Pancreas (tissue), 10 donors: ENCODE measurements at regions not wholly inside any gene's neighbourhood (a gene's known extent, or its start where the extent isn't known, plus 50 kb on each side); places are given as distances from the start of the nearest gene placed in this dataset.

Experiments used
- ATAC-seq, 4 donors: fragments of 200-7000 bp; cut with Tn5 transposase; one replicate each; pipeline versions ENCODE4 v1.8.0 to v1.9.1; 2020; ENCODE audit warnings: mild to moderate bottlenecking in 4 of 4, moderate library complexity in 4 of 4
- DNase-seq, 6 donors: peaks; one replicate each; pipeline ENCODE4 v3.0.0-alpha.2; 2020
- FAIRE-seq: peaks from 2 replicates; lab custom pipeline; 2012; peaks lifted over from hg19 to GRCh38; lab: Jason Lieb, UNC
- H3K27ac ChIP-seq, 4 donors: fragments of 200-600 bp; sonication (generic); 1 replicate in 3 of 4; 2 replicates in 1 of 4; pipeline versions ENCODE4 v1.5.0 to v1.8.0; 2020
- H3K27me3 ChIP-seq, 4 donors: fragments of 200-600 bp; one replicate each; pipeline ENCODE4 v1.8.0; 2021
- H3K36me3 ChIP-seq, 3 donors: fragments of 200-600 bp; sonication (generic) in 1 of 3; one replicate each; pipeline versions ENCODE4 v1.5.0 to v1.8.0; 2020 to 2021
- H3K4me1 ChIP-seq, 3 donors: fragments of 200-600 bp; one replicate each; pipeline ENCODE4 v1.8.0; 2021
- H3K4me3 ChIP-seq, 4 donors: fragments of 200-600 bp; sonication (generic) in 2 of 4; one replicate each; pipeline versions ENCODE4 v1.5.0 to v1.8.0; 2020 to 2021
- H3K9me3 ChIP-seq, 4 donors: fragments of 200-600 bp; one replicate each; pipeline ENCODE4 v1.8.0; 2021
- WGBS, 2 donors: extraction: QIAGEN DNeasy Blood & Tissue Kit; methylation state at CpG; one replicate each; pipeline ENCODE4 v1.1.7; 2013; 5-methylcytosine and 5-hydroxymethylcytosine counted together
- intact Hi-C, 3 donors: fragments of 100-400 bp; cut with DNase I; formaldehyde crosslinking; loops; one replicate each; pipeline versions ENCODE4 v1.11.1 to v1.14.2; 2022
- TF ChIP-seq, protein P1 (sequence below), 4 donors: fragments of 200-600 bp; sonication (generic) in 3 of 4; IDR thresholded peaks; one replicate each; pipeline versions ENCODE4 v1.5.0 to v1.8.0; 2021; ENCODE audit warnings: antibody characterized with exemption in 4 of 4
- donor health status: healthy with polysubstance abuse.
- donor health status: DM: no; HTN: no; CAD: no; lungs with moderate emphysema.
- donor health status: DM: no; HTN: no; CAD: no.
- donor health status: control.
- donor health status: control.
- donor health status: Bipolar disorder and iron deficiency.
- donor health status: DM: yes; HTN: yes; CAD: no.
- donor health status: DM: no; HTN: no; CAD: no.
- donor health status: DM: no; HTN: no; CAD: no.
- donor health status: DM: yes; HTN: yes; CAD: no.

DNA sequence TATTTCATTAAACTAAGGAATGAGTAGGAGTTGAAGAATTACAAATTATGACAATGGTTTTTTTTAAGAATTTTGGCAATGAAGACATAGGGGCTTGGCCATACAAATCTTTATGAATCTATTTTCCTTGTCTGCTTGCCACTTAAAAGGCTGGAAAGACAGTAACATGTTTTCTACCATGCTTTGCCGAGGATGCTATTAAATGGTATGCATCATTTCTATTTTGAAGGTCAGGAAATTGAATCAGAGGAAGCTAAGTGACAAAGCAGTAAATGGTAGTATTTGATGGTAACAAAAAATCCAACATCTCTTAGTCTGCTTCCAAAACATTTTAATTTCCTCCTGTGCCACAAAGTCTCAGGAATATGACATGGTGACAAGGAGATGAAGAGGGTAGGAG, 287.2 kb downstream of the RFPL4B start:
- no peaks in the 10 kb centered on the region for H3K27me3 ChIP-seq
- no peaks in the 10 kb centered on the region for H3K9me3 ChIP-seq
- DNase-seq (no peak), FAIRE-seq (no peak), ATAC-seq (no peak)
- no peak overlapping the region for H3K27ac ChIP-seq
- intact Hi-C loops, result no loop called here
- TF ChIP-seq, protein P1, sequence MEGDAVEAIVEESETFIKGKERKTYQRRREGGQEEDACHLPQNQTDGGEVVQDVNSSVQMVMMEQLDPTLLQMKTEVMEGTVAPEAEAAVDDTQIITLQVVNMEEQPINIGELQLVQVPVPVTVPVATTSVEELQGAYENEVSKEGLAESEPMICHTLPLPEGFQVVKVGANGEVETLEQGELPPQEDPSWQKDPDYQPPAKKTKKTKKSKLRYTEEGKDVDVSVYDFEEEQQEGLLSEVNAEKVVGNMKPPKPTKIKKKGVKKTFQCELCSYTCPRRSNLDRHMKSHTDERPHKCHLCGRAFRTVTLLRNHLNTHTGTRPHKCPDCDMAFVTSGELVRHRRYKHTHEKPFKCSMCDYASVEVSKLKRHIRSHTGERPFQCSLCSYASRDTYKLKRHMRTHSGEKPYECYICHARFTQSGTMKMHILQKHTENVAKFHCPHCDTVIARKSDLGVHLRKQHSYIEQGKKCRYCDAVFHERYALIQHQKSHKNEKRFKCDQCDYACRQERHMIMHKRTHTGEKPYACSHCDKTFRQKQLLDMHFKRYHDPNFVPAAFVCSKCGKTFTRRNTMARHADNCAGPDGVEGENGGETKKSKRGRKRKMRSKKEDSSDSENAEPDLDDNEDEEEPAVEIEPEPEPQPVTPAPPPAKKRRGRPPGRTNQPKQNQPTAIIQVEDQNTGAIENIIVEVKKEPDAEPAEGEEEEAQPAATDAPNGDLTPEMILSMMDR (IDR thresholded peaks at IDR 0.05), result no peak
- H3K36me3 ChIP-seq, result no peaks in the 10 kb centered on the region
- WGBS, 2 donors, result 87 to 93% methylated on average over 1 of the region's 1 CpG
- no peaks in the 10 kb centered on the region for H3K4me1 ChIP-seq
- no peak overlapping the region for H3K4me3 ChIP-seq

DNA sequence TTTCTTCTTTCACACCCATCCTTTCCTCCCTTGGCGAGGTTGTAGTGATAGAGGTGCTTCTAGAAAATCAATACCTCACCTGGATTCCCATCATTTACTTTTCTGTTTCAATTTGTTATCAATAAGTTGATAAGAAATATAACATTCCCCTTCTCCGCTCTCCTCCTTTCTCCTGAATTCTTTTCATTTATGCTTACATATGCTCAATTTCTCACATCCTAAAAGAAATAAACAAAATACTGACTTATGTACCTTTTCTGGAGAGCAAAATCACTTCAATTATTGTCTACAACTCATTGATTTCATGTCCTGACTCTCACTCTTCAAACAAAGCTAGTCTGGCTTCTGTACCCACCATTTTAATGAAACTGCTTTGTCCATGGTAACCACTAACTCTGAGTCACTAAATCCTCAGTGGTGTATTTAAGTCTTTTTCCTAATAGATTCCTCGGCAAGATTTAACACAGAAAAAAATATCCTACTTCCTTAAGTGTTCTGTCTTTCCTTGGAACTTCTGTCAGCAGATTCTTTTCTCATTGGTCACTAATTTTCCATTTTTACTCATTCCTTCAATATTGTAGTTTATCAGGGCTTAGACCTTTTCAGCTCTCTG, 289.6 kb downstream of the RFPL4B start:
- WGBS, 2 donors, result 50 to 58% methylated on average over 3 of the region's 3 CpGs
- FAIRE-seq (no peak), ATAC-seq (peak in 1 of 4 donors; percentile 23)

DNA sequence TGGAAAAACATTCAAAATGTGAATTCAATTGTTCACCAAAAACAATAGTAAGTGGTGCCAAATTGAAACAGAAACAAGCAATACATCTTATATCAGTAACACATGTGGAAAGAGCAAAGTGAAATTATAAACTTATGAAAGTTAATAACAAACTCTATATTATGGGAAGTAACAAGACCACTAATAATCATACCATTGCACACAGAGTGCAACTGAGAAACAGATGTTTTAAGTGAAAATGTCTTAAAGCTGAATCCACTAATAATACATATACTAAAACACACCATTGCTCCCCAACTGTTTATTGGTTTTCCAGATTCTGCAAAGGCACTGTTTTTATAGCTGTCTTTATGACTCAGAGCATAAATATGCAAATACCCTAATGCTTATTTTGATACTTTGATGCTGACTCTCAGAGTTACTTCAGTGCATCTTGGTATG, 292.3 kb downstream of the RFPL4B start:
- Histone ChIP-seq H3K27ac (no peak overlapping the region), H3K4me1 (no peaks in the 10 kb centered on the region), H3K4me3 (no peak overlapping the region), H3K36me3 (no peaks in the 10 kb centered on the region), H3K9me3 (no peaks in the 10 kb centered on the region), H3K27me3 (no peaks in the 10 kb centered on the region)
- TF ChIP-seq, protein P1 (IDR thresholded peaks at IDR 0.05), result no peak
- DNase-seq (no peak), ATAC-seq (no peak), FAIRE-seq (no peak)
- intact Hi-C loops, result no loop called here

More for the DNA sequence above, 289.6 kb downstream of the RFPL4B start:
- H3K27me3 ChIP-seq, result no peaks in the 10 kb centered on the region
- no peaks in the 10 kb centered on the region for H3K4me1 ChIP-seq
- intact Hi-C loops, result no loop called here
- no peaks in the 10 kb centered on the region for H3K36me3 ChIP-seq
- H3K9me3 ChIP-seq, result no peaks in the 10 kb centered on the region
- H3K4me3 ChIP-seq, result no peak overlapping the region
- TF ChIP-seq, protein P1 (IDR thresholded peaks at IDR 0.05), result no peak
- no peak overlapping the region for H3K27ac ChIP-seq
- DNase-seq, result no peak

DNA sequence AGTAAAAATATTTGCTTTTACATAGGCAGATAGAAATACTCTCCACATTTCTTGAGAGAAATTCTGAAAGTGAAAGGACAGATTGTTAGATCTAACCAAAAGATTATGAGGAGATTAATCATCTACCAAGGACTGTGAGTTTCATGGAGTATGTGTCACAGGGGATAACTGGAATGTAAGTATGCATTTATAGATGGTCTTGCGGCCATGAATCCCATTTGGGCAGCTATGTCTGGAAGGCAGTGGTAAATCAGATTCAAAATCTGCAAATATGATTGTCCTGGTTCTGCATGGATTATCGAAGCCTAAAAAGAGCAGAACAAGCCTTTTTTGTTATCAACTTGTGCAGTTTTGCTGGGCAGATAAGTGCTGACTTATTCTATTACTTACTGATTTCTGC, 293.8 kb downstream of the RFPL4B start:
- Histone ChIP-seq H3K4me3 (no peak overlapping the region), H3K27ac (no peak overlapping the region), H3K9me3 (no peaks in the 10 kb centered on the region), H3K36me3 (no peaks in the 10 kb centered on the region), H3K27me3 (no peaks in the 10 kb centered on the region), H3K4me1 (no peaks in the 10 kb centered on the region)
- TF ChIP-seq, protein P1 (IDR thresholded peaks at IDR 0.05), result no peak
- FAIRE-seq (no peak), DNase-seq (no peak), ATAC-seq (peak in 1 of 4 donors; percentile 36)
- intact Hi-C loops, result no loop called here
- 40 to 50% methylated on average over 2 of the region's 2 CpGs for WGBS, 2 donors

DNA sequence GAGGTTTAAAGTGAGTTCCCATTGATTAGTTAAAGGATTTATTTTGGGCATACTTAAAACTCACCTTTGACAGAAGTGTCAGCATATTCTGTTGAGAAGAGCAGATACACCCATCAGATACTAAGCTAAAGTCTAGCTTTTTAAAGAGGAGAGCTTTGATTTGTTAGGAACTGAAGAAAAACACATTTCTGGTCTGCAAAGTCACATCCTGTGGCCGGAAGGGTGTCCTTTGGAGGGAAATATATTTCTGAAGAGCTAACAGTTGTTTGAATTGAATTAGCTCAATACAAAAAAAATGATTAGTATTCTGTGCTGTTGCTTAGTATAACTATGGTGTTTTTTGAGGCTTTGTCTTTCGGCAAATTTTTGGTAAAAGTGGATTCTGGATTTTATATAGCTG, 302.7 kb downstream of the RFPL4B start:
- TF ChIP-seq, protein P1 (IDR thresholded peaks at IDR 0.05), result no peak
- Histone ChIP-seq H3K4me3 (no peak overlapping the region), H3K27me3 (no peaks in the 10 kb centered on the region), H3K27ac (no peak overlapping the region), H3K9me3 (no peaks in the 10 kb centered on the region), H3K4me1 (no peaks in the 10 kb centered on the region), H3K36me3 (no peaks in the 10 kb centered on the region)
- ATAC-seq, result no peak
- intact Hi-C loops, result no loop called here
- FAIRE-seq, result no peak
- no peak for DNase-seq
- 81 to 82% methylated on average over 2 of the region's 2 CpGs for WGBS, 2 donors
